BJ (cell line): ENCODE measurements at regions not wholly inside any gene's neighbourhood (a gene's known extent, or its start where the extent isn't known, plus 50 kb on each side); places are given as distances from the start of the nearest gene placed in this dataset.

ENCODE experiments used
- CTCF ChIA-PET: fragments of 350-600 bp; formaldehyde crosslinking; extraction: SDS; loops from one replicate; lab custom pipeline; 2021; ENCODE audit warnings: antibody characterized with exemption, inconsistent platforms; lab: Yijun Ruan, JAX
- POLR2A ChIA-PET: fragments of 300-600 bp; sonication (Branson Sonifier 250); formaldehyde crosslinking; extraction: SDS; loops from one replicate; lab custom pipeline; 2021; ENCODE audit warnings: antibody characterized with exemption; lab: Charles Lee
- DNase-seq: peaks from one replicate; pipeline ENCODE4 v3.0.0-alpha.2; 2011; ENCODE audit warnings: low read depth
- H3K27me3 ChIP-seq: 2 replicates; pipeline ENCODE4 v1.6.0; 2011; ENCODE audit warnings: low read length; ENCODE audit not compliant: control insufficient read depth, insufficient read depth
- H3K36me3 ChIP-seq: 2 replicates; pipeline ENCODE4 v1.5.1; 2011; ENCODE audit warnings: low read length; ENCODE audit not compliant: control insufficient read depth, insufficient read depth
- H3K4me3 ChIP-seq: 2 replicates; pipeline ENCODE4 v1.5.1; 2011; ENCODE audit warnings: low read depth, mild to moderate bottlenecking, control low read depth, low read length
- TF ChIP-seq, protein P1 (sequence below): IDR thresholded peaks from 2 replicates; pipeline ENCODE4 v1.5.1; 2011; ENCODE audit warnings: low read depth, mild to moderate bottlenecking, control low read depth, inconsistent platforms, low read length, moderate library complexity; ENCODE audit not compliant: insufficient read depth

DNA sequence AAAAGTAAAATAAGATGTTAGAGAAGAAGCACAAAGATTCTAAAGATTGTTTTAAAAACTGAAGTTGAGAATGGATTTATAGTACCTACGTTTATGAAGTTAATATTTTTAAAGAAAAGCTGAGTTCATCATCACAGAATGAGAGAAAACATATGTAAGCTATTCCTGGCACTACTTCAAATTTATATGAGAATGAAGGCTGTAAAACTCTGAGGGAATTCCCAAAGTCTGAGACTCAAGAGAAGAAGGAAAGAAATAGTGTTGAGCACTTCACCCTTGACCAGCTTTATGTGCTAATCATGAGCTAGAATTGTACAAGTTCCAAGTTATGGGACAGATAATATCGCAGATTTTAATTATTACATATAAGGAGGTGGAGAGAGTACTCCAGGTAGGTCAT is 323.7 kb upstream of the GNAI1 start:
- no peaks in the 10 kb centered on the region for H3K36me3 ChIP-seq
- TF ChIP-seq, protein P1, sequence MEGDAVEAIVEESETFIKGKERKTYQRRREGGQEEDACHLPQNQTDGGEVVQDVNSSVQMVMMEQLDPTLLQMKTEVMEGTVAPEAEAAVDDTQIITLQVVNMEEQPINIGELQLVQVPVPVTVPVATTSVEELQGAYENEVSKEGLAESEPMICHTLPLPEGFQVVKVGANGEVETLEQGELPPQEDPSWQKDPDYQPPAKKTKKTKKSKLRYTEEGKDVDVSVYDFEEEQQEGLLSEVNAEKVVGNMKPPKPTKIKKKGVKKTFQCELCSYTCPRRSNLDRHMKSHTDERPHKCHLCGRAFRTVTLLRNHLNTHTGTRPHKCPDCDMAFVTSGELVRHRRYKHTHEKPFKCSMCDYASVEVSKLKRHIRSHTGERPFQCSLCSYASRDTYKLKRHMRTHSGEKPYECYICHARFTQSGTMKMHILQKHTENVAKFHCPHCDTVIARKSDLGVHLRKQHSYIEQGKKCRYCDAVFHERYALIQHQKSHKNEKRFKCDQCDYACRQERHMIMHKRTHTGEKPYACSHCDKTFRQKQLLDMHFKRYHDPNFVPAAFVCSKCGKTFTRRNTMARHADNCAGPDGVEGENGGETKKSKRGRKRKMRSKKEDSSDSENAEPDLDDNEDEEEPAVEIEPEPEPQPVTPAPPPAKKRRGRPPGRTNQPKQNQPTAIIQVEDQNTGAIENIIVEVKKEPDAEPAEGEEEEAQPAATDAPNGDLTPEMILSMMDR = no peak
- no peak for DNase-seq
- no peaks in the 10 kb centered on the region for H3K27me3 ChIP-seq
- POLR2A ChIA-PET = no interaction called here
- no peak overlapping the region for H3K4me3 ChIP-seq
- CTCF ChIA-PET = interaction anchor here (1.1 kb wide), 1 partner anchor 25 kb away, joined by 3 read pairs; no protein-coding TSS in a partner anchor

DNA sequence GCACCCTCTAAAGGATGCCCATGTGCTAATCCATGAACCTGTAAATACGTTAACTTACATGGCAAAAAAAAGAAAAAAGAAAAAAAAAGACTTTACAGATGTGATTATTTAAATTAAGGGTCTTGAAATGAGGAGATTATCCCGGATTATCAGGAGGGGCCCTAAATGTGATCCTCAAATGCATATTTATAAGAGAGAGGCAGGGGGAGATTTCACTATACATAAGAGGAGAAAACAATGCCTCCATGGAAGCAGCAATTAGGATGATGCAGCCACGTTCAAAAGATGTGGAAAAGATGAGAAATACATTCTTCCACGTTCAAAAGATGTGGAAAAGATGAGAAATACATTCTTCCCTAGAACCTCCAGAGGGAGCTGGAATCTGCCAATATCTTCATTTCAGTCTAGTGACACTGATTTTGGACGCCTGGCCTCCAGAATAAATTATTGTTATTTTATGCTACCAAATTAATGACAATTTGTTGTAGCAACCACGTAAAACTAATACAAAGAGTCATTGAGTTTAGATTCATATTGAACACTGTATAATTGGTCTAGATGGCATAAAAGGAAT is 328.4 kb upstream of the GNAI1 start:
- H3K4me3 ChIP-seq = no peak overlapping the region
- no peaks in the 10 kb centered on the region for H3K36me3 ChIP-seq
- TF ChIP-seq, protein P1 = peak; percentile 50
- CTCF ChIA-PET = interaction anchor here (0.6 to 2.5 kb wide), 13 partner anchors 8 to 508 kb away, joined by 3 to 15 read pairs (median 3); no protein-coding TSS in a partner anchor
- H3K27me3 ChIP-seq = no peaks in the 10 kb centered on the region
- no peak for DNase-seq
- POLR2A ChIA-PET = interaction anchor here (0.7 kb wide), 1 partner anchor 441 kb away, joined by 3 read pairs; no protein-coding TSS in a partner anchor

DNA sequence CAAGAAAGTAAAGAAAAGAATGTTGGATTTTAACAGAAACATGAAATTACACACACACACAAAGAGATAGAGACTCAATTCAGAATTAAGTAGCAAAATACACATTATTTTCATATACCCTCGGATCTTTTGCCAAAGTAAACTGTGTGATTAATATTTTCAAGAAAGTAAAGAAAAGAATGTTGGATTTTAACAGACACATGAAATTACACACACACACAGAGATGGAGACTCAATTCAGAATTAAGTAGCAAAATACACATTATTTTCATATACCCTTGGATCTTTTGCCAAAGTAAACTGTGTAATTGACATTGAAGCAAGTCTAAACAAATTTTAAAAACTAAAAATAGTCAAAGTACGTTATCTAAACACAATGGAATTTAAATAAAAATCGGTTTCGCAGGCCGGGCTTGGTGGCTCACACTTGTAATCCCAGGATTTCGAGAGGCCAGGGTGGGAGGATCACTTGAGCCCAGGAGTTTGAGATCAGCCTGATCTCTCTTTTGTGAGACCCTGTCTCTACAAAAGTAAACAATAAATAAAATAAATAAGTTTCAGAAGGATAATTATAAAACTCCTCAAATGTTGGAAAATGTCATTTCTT is 337.3 kb upstream of the MAGI2 start:
- no peak for DNase-seq
- no peak overlapping the region for H3K4me3 ChIP-seq
- TF ChIP-seq, protein P1 = no peak
- ChIA-PET CTCF (no interaction called here), POLR2A (no interaction called here)
- no peaks in the 10 kb centered on the region for H3K36me3 ChIP-seq
- H3K27me3 ChIP-seq = no peaks in the 10 kb centered on the region

DNA sequence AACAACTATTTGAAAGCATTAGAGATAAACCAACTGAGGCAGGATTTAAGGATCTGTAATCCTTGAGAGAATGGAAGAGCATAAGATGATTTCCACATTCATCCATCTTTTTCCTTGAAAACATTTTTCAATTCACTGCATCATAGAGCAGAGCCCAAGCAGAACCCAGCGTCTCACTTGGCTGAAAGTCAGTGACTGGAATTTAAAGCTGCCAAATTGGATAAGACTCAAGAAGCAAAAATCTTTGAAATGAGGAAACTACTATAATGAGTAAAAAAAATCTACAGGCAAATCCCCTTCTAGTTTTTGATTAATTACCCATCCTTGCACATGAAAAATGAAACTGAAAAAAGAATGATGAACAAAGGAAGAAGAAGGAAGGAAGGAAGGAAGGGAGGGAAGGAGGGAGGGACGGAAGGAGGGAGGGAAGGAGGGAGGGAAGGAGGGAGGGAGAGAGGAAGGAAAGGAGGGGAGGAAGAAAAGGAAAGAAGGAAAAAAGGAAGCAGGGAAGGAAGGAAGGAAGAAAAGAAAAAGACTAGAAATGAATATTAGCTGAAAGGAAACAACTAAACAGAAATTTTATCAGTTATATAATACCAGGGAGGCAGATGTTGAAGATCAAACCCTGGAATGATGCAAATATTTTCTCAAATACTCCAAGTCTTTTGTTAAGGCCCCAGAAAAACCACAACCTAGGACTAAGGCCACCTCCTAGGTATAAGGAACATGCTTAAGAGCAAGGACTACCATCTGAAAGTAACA is 336.3 kb upstream of the MAGI2 start:
- H3K27me3 ChIP-seq = no peaks in the 10 kb centered on the region

More for the DNA sequence above, 336.3 kb upstream of the MAGI2 start:
- H3K36me3 ChIP-seq = no peaks in the 10 kb centered on the region
- no peak for DNase-seq
- CTCF ChIA-PET = interaction anchor here (0.9 kb wide), 1 partner anchor 258 kb away, joined by 3 read pairs; no protein-coding TSS in a partner anchor
- H3K4me3 ChIP-seq = no peak overlapping the region
- TF ChIP-seq, protein P1 = no peak
- POLR2A ChIA-PET = no interaction called here
